NCI-H69 (cell line): ENCODE measurements at regions not wholly inside any gene's neighbourhood (a gene's known extent, or its start where the extent isn't known, plus 50 kb on each side); places are given as distances from the start of the nearest gene placed in this dataset.

ENCODE experiments used
- DNase-seq: peaks from one replicate; lab custom pipeline; 2025; lab: John Stamatoyannopoulos, UW

- no peak for DNase-seq
Measured at GRCh38 chr9:80842389-80842788, 847.0 kb downstream of the TLE1 start.

GRCh38 chr9:80841888-80842287 lies 847.5 kb downstream of the TLE1 start:
- no peak for DNase-seq

DNA sequence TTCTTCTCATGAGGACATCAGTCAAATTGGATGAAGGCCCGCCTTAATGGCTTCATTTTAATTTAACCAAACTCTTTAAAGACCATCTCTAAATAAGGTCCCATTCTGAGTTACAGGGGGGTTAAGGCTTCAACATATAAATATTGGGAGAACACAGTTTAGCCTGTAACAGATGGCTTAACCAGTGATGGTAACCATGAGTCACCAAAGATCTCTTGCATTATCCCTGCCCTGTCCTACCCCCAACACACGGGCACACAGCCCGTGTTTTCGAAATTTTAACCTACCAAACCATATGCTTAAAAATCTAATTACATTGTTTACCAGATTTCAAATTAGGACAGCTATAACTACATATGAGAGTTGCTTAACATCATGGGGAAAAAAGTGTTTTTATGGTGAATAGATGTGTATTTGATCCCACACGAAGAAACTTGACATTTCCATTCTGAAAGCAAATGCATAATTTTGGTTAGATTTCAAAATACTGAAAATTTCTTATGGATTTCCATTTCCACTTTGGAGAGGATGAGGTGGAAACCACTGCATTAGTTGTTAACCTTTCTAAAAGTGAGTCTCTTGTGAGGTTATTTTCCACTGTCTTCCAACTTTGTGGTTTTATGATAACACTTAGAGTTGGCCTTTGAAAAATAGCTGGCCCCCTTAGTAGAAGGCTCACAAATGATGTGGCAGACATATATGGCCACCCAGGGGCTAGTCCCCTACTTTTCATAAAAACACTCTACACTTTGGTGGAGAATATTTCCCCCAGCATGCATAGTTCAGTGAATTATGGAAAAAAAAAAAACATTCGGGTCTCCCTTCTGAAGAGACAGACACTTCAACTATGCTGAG lies 849.3 kb downstream of the TLE1 start:
- no peak for DNase-seq

DNA sequence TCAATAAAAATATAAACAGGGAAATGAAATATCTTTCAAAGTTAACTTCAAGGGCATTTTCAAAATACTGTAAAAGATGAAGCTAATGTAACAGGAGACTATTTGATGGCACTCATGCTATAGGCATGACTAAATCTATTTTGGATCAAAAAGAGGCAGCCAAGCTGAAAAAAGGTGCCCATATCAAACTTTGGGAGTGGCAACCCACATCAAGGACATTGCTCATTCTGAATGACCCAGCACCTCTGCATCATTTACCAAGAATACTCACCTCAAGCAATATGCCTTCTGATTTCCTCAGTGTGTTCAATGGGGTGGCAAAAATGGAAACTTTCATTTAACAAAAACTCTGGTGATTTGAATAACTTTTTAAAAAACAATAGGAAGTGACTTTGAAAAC lies 853.3 kb downstream of the TLE1 start:
- no peak for DNase-seq

DNA sequence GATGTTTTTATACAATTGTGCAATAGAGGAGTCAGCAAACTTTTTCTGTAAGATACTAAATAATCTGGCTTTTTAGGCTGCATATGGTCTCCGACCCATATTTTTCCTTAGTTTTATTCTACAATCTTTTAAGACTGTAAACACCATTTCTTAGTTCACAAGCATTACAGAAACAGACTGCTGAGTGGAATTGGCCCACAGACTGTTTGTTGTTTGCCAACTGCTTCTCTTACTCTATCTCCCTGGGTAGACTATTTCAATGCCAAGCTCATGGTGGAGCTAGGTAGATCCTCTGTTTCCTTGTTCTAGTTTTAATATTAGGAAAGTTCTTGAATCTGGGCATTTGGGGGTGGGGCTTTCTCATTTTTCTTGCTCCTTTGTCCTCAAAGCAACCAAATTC lies 857.6 kb downstream of the TLE1 start:
- no peak for DNase-seq

DNA sequence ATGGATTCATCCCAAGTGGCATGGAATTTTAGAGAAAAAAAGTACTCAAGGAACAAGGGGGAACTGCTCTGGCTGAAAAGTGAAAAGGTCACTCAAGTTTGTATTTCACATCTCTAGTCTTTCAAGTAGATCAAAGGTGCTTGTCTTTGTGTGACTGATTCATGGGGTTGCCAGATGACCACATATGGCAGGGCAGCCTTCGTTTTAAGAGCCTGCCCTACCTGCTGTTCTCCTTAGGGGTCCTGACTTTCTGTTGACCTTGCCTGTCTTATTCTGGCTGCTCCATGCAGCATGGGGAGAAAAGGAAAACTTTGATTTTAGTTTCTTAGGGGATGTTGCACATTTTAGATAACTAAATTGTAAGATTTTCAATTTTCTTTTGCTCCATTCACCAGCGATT lies 877.7 kb downstream of the TLE1 start:
- no peak for DNase-seq

DNA sequence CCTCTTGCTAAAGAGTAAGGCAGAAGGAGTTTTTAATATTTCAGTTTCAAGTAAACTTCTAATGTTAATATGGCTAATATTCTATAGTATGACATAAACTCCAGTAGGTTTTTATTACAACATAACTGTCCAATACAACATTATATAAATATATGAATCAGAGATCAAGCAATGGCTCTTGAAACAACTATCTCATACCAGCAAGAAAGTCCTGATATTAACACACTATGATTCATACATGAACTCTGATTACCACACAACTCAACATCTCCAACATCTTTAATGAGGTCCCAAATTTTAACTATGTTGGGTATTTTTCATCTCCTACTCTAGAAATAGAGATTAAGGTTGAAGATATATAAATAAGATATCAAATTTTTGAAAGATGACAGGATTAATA lies 878.3 kb downstream of the TLE1 start:
- DNase-seq: no peak

DNA sequence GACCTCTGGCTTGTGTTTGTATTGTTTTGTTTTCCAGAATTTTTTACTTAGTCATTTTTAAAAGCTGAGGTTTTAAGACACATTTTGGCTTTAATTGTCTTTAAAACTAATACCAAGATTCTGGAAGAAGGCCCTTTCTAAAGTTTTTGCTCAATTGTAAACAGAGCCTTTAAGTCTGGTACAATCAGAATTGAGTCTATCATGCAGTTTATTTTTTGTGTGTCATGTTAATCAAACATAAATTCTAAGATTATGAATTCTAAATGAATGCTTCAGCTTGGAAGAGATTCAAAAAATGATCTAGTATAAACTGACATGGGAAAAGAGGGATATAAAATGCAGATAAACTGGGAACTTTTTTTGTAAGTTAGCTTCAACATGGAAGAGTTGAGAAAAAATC lies 882.7 kb downstream of the TLE1 start:
- DNase-seq: no peak

DNA sequence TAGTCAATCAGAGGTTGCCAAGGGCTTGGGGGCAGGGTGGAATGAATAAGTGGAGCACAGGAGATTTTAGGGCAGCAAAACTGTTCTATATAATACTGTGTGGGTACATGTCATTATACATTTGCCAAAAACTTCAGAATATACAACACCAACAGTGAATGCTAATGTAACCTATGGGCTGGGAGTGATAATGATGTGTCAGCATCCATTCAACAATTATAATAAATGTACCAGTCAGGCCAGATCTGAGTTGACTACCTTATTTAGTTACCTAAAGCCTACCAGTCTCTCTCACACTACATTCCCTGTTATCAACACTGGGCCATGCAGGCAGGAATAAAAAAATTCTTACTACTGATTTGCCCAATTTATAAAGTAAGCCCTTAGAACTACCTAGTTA lies 884.5 kb downstream of the TLE1 start:
- DNase-seq: no peak

DNA sequence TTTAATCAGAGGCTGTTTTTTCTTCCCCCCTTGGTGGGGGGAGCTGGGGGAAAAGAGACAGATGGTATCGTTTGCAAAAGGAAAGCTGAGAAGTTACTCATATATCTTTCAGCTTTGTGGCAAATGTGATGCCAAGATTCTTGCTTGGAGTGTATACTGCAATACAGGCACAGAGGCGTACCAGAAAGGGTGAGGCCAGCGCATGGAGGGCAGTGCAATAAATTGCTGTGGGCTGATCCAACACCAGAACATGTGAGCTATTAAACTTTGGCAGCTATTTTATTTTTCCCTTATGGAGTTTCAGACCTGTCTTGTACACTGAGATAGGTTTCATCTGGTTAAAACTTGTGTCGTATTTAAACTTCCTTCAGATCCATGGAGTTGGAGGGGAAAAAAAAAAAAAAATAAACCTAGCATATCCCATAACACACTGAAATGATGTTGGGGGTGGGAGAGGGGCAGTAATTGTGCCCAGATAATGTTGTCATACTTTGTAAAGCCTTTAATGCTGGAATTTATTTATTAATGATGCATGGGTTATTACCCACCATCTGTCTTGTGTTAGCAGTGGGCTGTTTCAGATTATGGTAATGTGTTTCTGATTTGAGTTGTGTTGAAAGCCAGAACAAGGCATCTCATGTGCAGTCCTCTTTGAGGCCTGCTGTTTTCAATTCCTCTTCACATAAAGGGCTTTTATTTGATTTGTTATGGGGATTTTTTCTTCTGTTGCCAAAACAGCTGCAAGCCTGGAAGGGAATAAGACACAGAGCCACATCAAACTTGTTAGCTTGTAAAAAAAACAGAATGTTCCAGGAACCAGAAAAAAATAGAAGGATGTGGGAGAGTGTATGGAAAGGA lies 891.3 kb downstream of the TLE1 start:
- peak; percentile 53 for DNase-seq

DNA sequence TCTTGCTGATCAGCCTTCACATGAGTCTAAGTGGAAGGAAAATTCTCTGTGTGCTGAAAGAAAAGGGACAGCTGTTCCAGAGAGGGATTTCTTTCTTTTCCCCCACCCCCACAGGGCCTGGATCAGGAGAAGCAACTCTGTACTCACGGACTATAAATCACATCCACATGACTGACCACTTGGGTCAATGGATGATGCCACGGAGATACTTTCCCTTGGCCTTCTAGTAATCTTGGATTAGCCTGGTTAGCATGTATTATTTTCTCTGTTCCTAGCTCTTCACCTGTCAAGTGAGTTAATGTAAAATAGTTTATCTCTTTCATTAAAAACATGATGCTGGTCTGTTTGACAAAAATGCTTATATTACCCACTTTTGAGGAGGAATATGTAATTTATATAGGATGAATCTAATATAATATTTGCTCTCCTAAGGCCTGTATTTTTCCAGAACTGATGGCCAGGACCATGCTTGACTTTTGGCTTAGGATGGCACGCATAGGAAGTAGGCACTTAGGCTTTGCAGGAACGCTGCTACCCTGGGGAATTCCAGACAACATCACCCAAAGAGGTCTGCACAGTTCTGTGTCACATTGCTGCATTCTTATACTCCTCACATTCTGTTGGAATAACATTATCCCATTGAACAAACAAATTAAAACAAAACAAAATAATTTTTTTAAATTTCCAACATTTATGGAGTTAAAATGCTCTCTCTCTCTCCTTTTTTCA lies 892.1 kb downstream of the TLE1 start:
- DNase-seq: peak; percentile 38

- DNase-seq: no peak
Measured at GRCh38 chr9:80796632-80797031, 892.7 kb downstream of the TLE1 start.

- DNase-seq: no peak
Measured at GRCh38 chr9:80794197-80794596, 895.1 kb downstream of the TLE1 start.

DNA sequence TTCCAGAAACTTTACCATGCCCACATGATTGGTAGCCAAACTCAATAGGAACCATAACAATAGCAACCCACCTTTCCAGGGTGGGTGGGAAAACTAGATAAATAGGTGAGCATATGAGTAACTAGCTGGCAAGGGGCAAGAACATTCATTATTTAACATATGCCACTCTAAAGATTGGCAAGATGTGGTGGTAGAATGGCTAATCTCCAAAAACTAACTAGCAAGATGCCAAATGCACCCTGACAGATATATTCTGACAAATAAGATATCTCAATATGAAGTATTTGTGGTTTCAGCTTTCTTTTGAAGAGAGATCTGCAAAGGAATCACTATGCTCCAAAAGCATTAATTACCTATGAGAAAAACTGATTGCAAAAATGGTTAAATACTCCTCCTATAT lies 895.6 kb downstream of the TLE1 start:
- DNase-seq: no peak

DNA sequence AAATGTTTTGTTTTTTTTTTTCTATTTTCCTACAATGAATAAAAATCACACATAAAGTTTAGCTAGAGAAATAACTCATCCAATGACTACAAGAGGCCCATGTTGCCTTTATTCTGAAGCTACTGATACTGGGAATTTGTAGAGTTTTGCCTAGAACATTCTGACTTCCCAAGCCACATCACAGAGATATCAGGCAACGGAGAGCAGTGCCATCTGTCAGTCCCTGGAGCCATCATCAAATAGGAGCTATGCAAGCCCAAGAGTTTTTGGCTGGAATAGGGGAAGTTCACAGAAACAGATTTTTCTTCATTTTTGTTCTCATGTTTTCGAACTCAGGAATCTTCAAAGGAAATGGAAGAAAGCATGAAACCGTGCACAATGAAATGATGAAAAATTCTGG lies 896.6 kb downstream of the TLE1 start:
- DNase-seq: no peak

DNA sequence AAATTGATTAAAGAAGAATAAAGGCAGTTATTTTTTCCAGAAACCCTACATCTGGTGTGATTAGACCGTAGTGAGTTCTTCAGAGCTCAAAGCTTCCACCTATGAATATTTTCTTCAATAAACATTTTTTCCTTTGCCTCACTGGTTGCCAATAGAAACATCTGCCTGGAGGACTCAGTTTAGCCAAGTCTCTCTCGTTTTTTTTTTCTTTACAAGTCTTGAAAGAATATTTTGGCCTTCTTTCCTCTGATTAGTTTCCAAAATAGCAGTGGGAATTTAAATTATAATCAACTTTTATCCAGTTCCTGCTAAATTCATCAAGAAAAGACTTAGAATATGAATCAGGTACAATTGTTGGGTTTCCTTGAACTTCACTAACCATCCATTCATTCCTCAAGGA lies 897.5 kb downstream of the TLE1 start:
- DNase-seq: no peak

DNA sequence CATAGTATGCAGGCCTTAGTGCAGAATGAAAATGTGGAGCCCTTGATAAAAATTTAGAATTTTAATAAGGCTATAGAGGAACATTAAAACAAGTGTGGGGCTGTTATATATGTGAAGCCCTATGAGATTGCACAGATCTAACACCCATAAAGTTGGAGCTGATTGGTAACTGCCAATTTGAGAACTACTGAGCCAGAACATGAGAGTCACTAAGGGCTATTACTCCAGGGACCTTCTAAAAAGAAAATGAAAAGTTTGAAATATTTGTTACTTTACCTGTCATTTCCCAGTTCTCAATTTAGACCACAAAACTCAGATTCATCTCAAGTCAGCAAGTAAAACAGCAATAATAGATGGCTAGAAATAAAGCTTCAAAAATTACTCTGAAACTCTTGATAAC lies 898.6 kb downstream of the TLE1 start:
- no peak for DNase-seq

GRCh38 chr9:80789831-80790230 lies 899.5 kb downstream of the TLE1 start:
- no peak for DNase-seq

GRCh38 chr9:80787636-80788035 lies 901.7 kb downstream of the TLE1 start:
- no peak for DNase-seq

DNA sequence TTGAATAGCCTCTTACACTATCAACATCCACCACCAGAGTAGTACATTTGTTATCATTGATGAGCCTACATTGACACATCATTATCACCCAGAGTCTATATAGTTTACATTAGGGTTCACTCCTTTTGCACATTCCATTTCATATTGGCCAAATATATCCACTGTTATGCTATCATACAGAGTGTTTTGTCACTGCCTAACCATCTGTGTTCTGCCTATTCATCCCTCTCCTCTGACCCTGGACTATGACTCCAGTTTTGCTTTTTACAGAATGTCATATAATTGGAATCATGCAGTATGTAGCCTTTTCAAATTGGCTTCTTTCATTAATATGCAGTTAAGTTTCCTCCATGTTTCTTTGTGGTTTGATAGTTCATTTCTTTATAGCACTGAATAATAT lies 904.7 kb downstream of the TLE1 start:
- DNase-seq: no peak

GRCh38 chr9:80775971-80776370 lies 913.4 kb downstream of the TLE1 start:
- no peak for DNase-seq

- DNase-seq: peak; percentile 9
Measured at GRCh38 chr9:80775530-80775929, 913.8 kb downstream of the TLE1 start.
